ENCODE measurements at regions not wholly inside any gene's neighbourhood (a gene's known extent, or its start where the extent isn't known, plus 50 kb on each side); places are given as distances from the start of the nearest gene placed in this dataset.

GRCh38 chr1:30490554-30491053, 232.8 kb downstream of the MATN1 start:
- H3K9me3 ChIP-seq (ENCODE audit: insufficient read depth, low read length), result peaks cover 12% of the 10 kb centered on the region; the same call in 1 of the 2 replicates
- DNase-seq (ENCODE audit: low read depth, low spot score), result no peak
- no peaks in the 10 kb centered on the region for H3K36me3 ChIP-seq (ENCODE audit: insufficient read depth, insufficient read length, low read length)
- TF ChIP-seq YY1 (IDR thresholded peaks at IDR 0.05; ENCODE audit: insufficient read depth, insufficient read length) (no peak), ZNF274 (IDR thresholded peaks at IDR 0.05; ENCODE audit: low read depth, low read length) (no peak), SUZ12 (IDR thresholded peaks at IDR 0.05; ENCODE audit: extremely low read depth, insufficient read depth, insufficient read length) (no peak)
- H3K4me3 ChIP-seq (ENCODE audit: insufficient read length, low read depth), result no peak overlapping the region
- H3K27me3 ChIP-seq (ENCODE audit: insufficient read depth, insufficient read length), result peaks cover 2% of the 10 kb centered on the region
- H3K4me1 ChIP-seq (ENCODE audit: insufficient read depth, insufficient read length), result peaks cover 3% of the 10 kb centered on the region
- no peak overlapping the region for H3K9ac ChIP-seq (ENCODE audit: insufficient read length, low read depth)

DNA sequence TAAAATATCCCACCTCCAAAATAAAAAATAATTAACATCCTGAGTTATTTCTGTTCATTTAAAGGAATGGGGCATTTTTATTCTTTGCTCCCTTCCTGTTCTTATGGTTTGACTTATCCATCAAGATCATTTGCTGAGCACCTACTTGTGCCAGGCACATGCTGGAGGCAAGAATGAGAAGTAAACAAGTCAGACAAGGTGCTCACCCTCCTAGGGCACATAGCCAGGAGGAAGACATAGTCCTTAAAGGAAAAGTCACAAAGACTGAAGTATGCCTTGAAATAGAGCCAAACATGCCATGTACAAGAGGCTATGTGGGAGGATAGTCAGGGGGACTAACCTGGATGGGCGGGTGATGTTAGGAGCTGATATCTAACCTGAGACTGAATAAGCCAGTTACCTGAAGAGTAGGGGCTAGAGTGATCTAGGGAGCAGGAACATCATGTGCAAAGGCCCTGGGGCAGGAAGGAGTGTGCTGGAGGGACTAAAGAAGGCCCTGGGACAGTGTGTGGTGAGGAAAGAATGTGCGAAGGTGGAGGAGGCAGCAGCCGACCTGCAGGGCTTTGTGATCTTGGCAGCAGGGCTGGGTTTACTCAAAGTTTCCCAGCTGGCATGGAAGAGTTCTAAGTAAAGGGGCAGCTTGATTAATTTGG, 233.5 kb downstream of the MATN1 start:
- no peak for DNase-seq (ENCODE audit: low read depth, low spot score)
- Histone ChIP-seq H3K36me3 (ENCODE audit: insufficient read depth, insufficient read length, low read length) (no peaks in the 10 kb centered on the region), H3K9ac (ENCODE audit: insufficient read length, low read depth) (no peak overlapping the region), H3K27me3 (ENCODE audit: insufficient read depth, insufficient read length) (peaks cover 2% of the 10 kb centered on the region), H3K9me3 (ENCODE audit: insufficient read depth, low read length) (peaks cover 12% of the 10 kb centered on the region; the same call in 1 of the 2 replicates), H3K4me1 (ENCODE audit: insufficient read depth, insufficient read length) (peaks cover 3% of the 10 kb centered on the region), H3K4me3 (ENCODE audit: insufficient read length, low read depth) (no peak overlapping the region)
- no peak for TF ChIP-seq SUZ12 (IDR thresholded peaks at IDR 0.05; ENCODE audit: extremely low read depth, insufficient read depth, insufficient read length)

- H3K9me3 ChIP-seq (ENCODE audit: insufficient read depth, low read length), result peaks cover 11% of the 10 kb centered on the region; the same call in 1 of the 2 replicates
- peaks cover 3% of the 10 kb centered on the region for H3K4me1 ChIP-seq (ENCODE audit: insufficient read depth, insufficient read length)
- no peak overlapping the region for H3K9ac ChIP-seq (ENCODE audit: insufficient read length, low read depth)
- H3K36me3 ChIP-seq (ENCODE audit: insufficient read depth, insufficient read length, low read length), result no peaks in the 10 kb centered on the region
- no peak for TF ChIP-seq SUZ12 (IDR thresholded peaks at IDR 0.05; ENCODE audit: extremely low read depth, insufficient read depth, insufficient read length)
- TF ChIP-seq ZNF274 (IDR thresholded peaks at IDR 0.05; ENCODE audit: low read depth, low read length), result no peak
- H3K4me3 ChIP-seq (ENCODE audit: insufficient read length, low read depth), result no peak overlapping the region
- no peak for DNase-seq (ENCODE audit: low read depth, low spot score)
- H3K27me3 ChIP-seq (ENCODE audit: insufficient read depth, insufficient read length), result peaks cover 2% of the 10 kb centered on the region
Observed at GRCh38 chr1:30488324-30488913, 235.0 kb downstream of the MATN1 start.

- Histone ChIP-seq H3K9ac (ENCODE audit: insufficient read length, low read depth) (no peak overlapping the region), H3K4me3 (ENCODE audit: insufficient read length, low read depth) (no peak overlapping the region), H3K4me1 (ENCODE audit: insufficient read depth, insufficient read length) (peaks cover 3% of the 10 kb centered on the region), H3K27me3 (ENCODE audit: insufficient read depth, insufficient read length) (peaks cover 2% of the 10 kb centered on the region), H3K36me3 (ENCODE audit: insufficient read depth, insufficient read length, low read length) (no peaks in the 10 kb centered on the region), H3K9me3 (ENCODE audit: insufficient read depth, low read length) (peaks cover 13% of the 10 kb centered on the region)
- TF ChIP-seq ZNF274 (IDR thresholded peaks at IDR 0.05; ENCODE audit: low read depth, low read length) (no peak), YY1 (IDR thresholded peaks at IDR 0.05; ENCODE audit: insufficient read depth, insufficient read length) (no peak), SUZ12 (IDR thresholded peaks at IDR 0.05; ENCODE audit: extremely low read depth, insufficient read depth, insufficient read length) (no peak)
- no peak for DNase-seq (ENCODE audit: low read depth, low spot score)
Observed at GRCh38 chr1:30487042-30487441, 236.3 kb downstream of the MATN1 start.

- Histone ChIP-seq H3K4me3 (ENCODE audit: insufficient read length, low read depth) (no peak overlapping the region), H3K9ac (ENCODE audit: insufficient read length, low read depth) (no peak overlapping the region), H3K27me3 (ENCODE audit: insufficient read depth, insufficient read length) (peaks cover 2% of the 10 kb centered on the region), H3K9me3 (ENCODE audit: insufficient read depth, low read length) (peaks cover 32% of the 10 kb centered on the region), H3K4me1 (ENCODE audit: insufficient read depth, insufficient read length) (peaks cover 3% of the 10 kb centered on the region), H3K36me3 (ENCODE audit: insufficient read depth, insufficient read length, low read length) (no peaks in the 10 kb centered on the region)
- DNase-seq (ENCODE audit: low read depth, low spot score), result no peak
- TF ChIP-seq YY1 (IDR thresholded peaks at IDR 0.05; ENCODE audit: insufficient read depth, insufficient read length) (no peak), SUZ12 (IDR thresholded peaks at IDR 0.05; ENCODE audit: extremely low read depth, insufficient read depth, insufficient read length) (no peak), ZNF274 (IDR thresholded peaks at IDR 0.05; ENCODE audit: low read depth, low read length) (no peak)
Observed at GRCh38 chr1:30485072-30485471, 238.3 kb downstream of the MATN1 start.

GRCh38 chr1:30484668-30485067, 238.7 kb downstream of the MATN1 start:
- H3K9ac ChIP-seq (ENCODE audit: insufficient read length, low read depth), result no peak overlapping the region
- H3K36me3 ChIP-seq (ENCODE audit: insufficient read depth, insufficient read length, low read length), result no peaks in the 10 kb centered on the region
- DNase-seq (ENCODE audit: low read depth, low spot score), result no peak
- peaks cover 3% of the 10 kb centered on the region for H3K4me1 ChIP-seq (ENCODE audit: insufficient read depth, insufficient read length)
- TF ChIP-seq ZNF274 (IDR thresholded peaks at IDR 0.05; ENCODE audit: low read depth, low read length) (no peak), YY1 (IDR thresholded peaks at IDR 0.05; ENCODE audit: insufficient read depth, insufficient read length) (no peak), SUZ12 (IDR thresholded peaks at IDR 0.05; ENCODE audit: extremely low read depth, insufficient read depth, insufficient read length) (no peak)
- H3K9me3 ChIP-seq (ENCODE audit: insufficient read depth, low read length), result peaks cover 36% of the 10 kb centered on the region
- no peak overlapping the region for H3K4me3 ChIP-seq (ENCODE audit: insufficient read length, low read depth)
- peaks cover 2% of the 10 kb centered on the region for H3K27me3 ChIP-seq (ENCODE audit: insufficient read depth, insufficient read length)

- H3K4me1 ChIP-seq (ENCODE audit: insufficient read depth, insufficient read length), result no peaks in the 10 kb centered on the region
- no peak overlapping the region for H3K9ac ChIP-seq (ENCODE audit: insufficient read length, low read depth)
- H3K27me3 ChIP-seq (ENCODE audit: insufficient read depth, insufficient read length), result no peaks in the 10 kb centered on the region
- TF ChIP-seq YY1 (IDR thresholded peaks at IDR 0.05; ENCODE audit: insufficient read depth, insufficient read length) (no peak), SUZ12 (IDR thresholded peaks at IDR 0.05; ENCODE audit: extremely low read depth, insufficient read depth, insufficient read length) (no peak), ZNF274 (IDR thresholded peaks at IDR 0.05; ENCODE audit: low read depth, low read length) (no peak)
- no peak for DNase-seq (ENCODE audit: low read depth, low spot score)
- no peak overlapping the region for H3K4me3 ChIP-seq (ENCODE audit: insufficient read length, low read depth)
- peaks cover 36% of the 10 kb centered on the region for H3K9me3 ChIP-seq (ENCODE audit: insufficient read depth, low read length)
- no peaks in the 10 kb centered on the region for H3K36me3 ChIP-seq (ENCODE audit: insufficient read depth, insufficient read length, low read length)
Observed at GRCh38 chr1:30479575-30479974, 243.8 kb downstream of the MATN1 start.

Data from NT2/D1 (cell line).